ENCODE measurements at regions not wholly inside any gene's neighbourhood (a gene's known extent, or its start where the extent isn't known, plus 50 kb on each side); places are given as distances from the start of the nearest gene placed in this dataset.

DNA sequence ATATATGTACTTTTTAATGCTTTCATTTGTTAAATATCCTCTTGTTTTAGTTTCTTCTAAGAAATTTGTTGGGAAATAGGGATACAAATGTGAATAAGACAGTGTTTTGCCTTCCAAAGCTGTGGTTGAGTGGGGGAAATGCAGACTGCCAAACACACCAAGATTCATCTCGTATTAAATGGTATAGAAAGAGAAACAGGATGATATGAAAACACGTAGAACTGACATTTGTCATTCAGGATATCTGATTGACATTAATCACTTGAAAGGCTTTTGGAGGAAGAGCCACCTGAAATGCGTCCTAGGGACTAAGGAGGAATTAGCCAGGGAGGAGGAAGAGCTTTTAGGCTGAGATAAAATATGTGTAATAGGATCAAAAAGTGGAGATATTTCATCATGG is 287.4 kb upstream of the SEMA3C start:
- no peak overlapping the region for H2BK120ac ChIP-seq (replicated peaks; ENCODE audit: low read depth, low read length)
- H2BK15ac ChIP-seq (ENCODE audit: low read length) = no peak overlapping the region
- no peak overlapping the region for H3K9ac ChIP-seq (replicated peaks in 1 of 4; ENCODE audit: extremely low read depth in 1 of 4, low read depth in 3 of 4, low read length in 3 of 4)
- no peak overlapping the region for H3K14ac ChIP-seq (ENCODE audit: insufficient read length)
- no peak overlapping the region for H2AFZ ChIP-seq (ENCODE audit: low read length)
- no peak overlapping the region for H4K91ac ChIP-seq (replicated peaks; ENCODE audit: insufficient read length, low read length)
- no peak overlapping the region for H2BK12ac ChIP-seq (ENCODE audit: low read depth, low read length)
- 93% methylated on average over 3 of the region's 3 CpGs; no CpG with 5 or more reads in 1 of the 2 experiments for WGBS, 2 experiments (ENCODE audit: extremely low coverage in 1 of 2, insufficient coverage in 1 of 2, insufficient read length in 1 of 2, insufficient replicate concordance in 2 of 2, low coverage in 1 of 2, low lambda C conversion rate in 2 of 2, missing lambda C conversion rate in 1 of 2)
- no peaks in the 10 kb centered on the region for H3K79me1 ChIP-seq (ENCODE audit: low read depth, low read length)
- H4K20me1 ChIP-seq (replicated peaks in 1 of 2; ENCODE audit: control insufficient read depth in 1 of 2, insufficient read depth in 2 of 2, low read length in 2 of 2) = no peaks in the 10 kb centered on the region
- H3K56ac ChIP-seq (replicated peaks; ENCODE audit: insufficient read length, low read depth, low read length) = no peak overlapping the region
- no peaks in the 10 kb centered on the region for H3K27me3 ChIP-seq (replicated peaks in 1 of 4; ENCODE audit: control insufficient read depth in 3 of 4, extremely low read depth in 1 of 4, insufficient read depth in 3 of 4, low read length in 3 of 4)
- no peak overlapping the region for H3K18ac ChIP-seq (ENCODE audit: extremely low read depth, low read length)
- no peaks in the 10 kb centered on the region for H3K23me2 ChIP-seq (ENCODE audit: low read depth, low read length)
- DNase-seq (ENCODE audit: low read depth in 1 of 2, low spot score in 2 of 2) = no peak
- no peak overlapping the region for H2BK20ac ChIP-seq (ENCODE audit: low read length)
- no peaks in the 10 kb centered on the region for H3K4me1 ChIP-seq (replicated peaks in 1 of 4; ENCODE audit: control insufficient read depth in 3 of 4, insufficient read depth in 4 of 4, low read length in 3 of 4)
- H3K36me3 ChIP-seq (ENCODE audit: control insufficient read depth in 2 of 4, insufficient read depth in 4 of 4, low read length in 3 of 4) = no peaks in the 10 kb centered on the region
- POLR2A ChIA-PET (ENCODE audit: partially characterized antibody) = no interaction called here
- no peak overlapping the region for H3K23ac ChIP-seq (ENCODE audit: insufficient read length)
- H4K8ac ChIP-seq (ENCODE audit: extremely low read depth, insufficient read depth, low read length) = no peak overlapping the region
- H3K4me3 ChIP-seq (ENCODE audit: extremely low read depth in 1 of 4, insufficient read depth in 2 of 4, low read depth in 3 of 4, low read length in 4 of 4) = no peak overlapping the region
- no peak overlapping the region for H3K4ac ChIP-seq (replicated peaks; ENCODE audit: insufficient read length, low read depth, low read length)
- H4K5ac ChIP-seq (ENCODE audit: insufficient read length, low read depth, low read length) = no peak overlapping the region
- CTCF ChIA-PET (ENCODE audit: partially characterized antibody) = no interaction called here
- no peak for TF ChIP-seq POLR2AphosphoS5 (IDR thresholded peaks at IDR 0.05; ENCODE audit: low read depth, low read length)
- no peak overlapping the region for H2AK5ac ChIP-seq (ENCODE audit: low read depth, low read length)
- no peaks in the 10 kb centered on the region for H3K79me2 ChIP-seq (ENCODE audit: control insufficient read depth in 1 of 2, insufficient read depth in 2 of 2, low read length in 2 of 2)
- no peak overlapping the region for H3K27ac ChIP-seq (ENCODE audit: low read depth, low read length)
- H2BK5ac ChIP-seq (ENCODE audit: low read depth, low read length) = no peak overlapping the region
- no peak for FAIRE-seq
- H3K4me2 ChIP-seq (ENCODE audit: insufficient read depth in 1 of 2, low read depth in 2 of 2, low read length in 2 of 2) = no peak overlapping the region
- H3K9me3 ChIP-seq (ENCODE audit: insufficient read depth in 2 of 2, low read depth in 1 of 2, low read length in 1 of 2) = no peaks in the 10 kb centered on the region
